NCI-H2227 (cell line): ENCODE measurements at regions not wholly inside any gene's neighbourhood (a gene's known extent, or its start where the extent isn't known, plus 50 kb on each side); places are given as distances from the start of the nearest gene placed in this dataset.

Source experiments
- DNase-seq: peaks from one replicate; lab custom pipeline; 2025; ENCODE audit not compliant: unreplicated experiment; lab: John Stamatoyannopoulos, UW

DNA sequence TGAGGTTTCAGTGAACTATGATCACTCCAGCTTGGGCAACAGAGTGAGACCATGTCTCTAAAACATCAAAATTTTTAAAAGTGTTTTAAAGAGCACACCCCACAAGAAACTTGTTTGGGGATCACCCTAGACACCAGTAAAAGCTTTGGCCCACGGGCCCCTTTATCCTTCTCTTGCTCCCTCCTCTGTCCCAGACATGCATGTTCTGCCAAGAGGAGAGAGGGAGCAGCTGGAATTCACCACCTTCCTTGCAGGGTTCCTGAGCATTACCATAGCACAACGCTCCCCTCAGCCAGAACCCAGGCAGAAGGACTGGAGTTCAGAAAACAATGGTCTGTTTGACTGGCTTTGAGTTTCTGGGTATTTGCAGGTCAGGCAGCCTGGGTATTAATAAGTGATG lies 214.3 kb upstream of the CDH5 start:
- no peak for DNase-seq

DNA sequence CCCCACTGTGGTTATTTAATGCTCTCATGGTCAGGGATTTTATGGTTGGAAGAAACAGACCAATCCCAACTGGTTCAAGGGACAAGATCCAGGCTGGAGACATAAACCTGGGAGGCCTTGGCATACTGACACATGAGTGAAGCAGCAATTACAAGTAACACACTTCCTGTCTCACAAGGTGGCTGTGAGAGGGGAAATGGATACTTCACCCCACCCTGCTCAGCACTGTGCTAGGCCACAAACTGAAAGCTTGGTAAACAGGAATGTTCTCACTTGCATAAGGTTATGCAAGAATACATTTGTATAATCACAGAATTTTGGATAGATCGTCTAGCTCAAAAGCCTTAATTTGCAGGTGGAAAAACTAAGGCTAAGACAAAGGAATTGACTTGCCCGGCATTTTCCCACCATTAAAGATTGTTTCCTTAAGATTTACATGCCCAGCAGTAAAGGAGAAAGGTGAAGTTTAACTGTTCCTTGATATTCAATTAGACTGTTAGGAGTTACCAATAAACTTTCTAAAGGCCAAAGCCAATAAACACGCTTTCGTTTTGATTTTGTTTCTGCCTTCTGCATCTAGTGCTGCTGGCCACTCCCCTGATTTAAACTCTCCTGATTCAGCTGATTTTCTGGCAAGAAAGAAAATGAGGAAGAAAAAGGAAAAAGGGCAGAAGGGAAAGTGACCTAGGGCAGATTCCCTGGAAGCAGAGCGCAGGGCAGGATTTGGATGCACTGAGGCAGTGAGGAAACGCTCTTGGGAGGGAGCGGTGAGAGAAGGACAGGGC lies 215.6 kb upstream of the CDH5 start:
- no peak for DNase-seq

DNA sequence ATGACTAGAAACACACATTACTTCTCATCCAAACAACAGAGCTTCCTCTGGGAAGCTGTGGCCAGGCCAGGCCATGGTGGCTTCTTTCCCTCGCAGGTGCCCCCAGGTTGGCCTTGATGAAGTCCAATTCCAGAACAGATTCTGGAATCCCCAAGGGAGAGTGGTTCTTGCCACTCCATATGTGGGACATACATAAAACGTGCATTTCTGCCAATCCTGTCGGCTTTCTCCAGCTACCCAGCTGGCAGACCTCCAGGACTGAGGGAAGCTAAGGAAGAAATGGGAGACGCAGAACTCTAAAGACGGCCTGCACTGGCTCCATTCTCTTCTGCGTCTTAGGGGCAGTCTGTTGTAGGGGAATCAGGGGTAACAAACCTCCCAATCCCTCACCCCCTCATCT lies 219.2 kb upstream of the CDH5 start:
- no peak for DNase-seq

DNA sequence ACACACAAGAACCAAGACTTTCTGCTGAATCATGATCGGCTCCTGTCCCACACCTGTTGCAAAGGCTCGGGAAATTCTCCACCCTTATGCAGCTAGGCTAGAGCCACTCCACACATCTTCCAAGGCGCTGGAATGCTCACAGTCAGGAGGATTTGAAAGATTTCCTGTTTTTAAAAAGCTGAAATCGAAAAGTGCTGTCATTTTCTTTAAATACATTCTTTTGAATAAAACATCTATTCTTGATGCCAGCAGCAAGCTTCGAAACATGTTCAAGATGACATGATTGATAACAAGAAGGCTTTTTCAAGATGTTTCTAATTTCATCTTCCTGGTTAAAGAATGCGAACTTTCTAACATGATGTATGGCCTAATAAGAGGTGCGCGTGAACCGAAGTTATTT lies 219.7 kb upstream of the CDH5 start:
- no peak for DNase-seq

DNA sequence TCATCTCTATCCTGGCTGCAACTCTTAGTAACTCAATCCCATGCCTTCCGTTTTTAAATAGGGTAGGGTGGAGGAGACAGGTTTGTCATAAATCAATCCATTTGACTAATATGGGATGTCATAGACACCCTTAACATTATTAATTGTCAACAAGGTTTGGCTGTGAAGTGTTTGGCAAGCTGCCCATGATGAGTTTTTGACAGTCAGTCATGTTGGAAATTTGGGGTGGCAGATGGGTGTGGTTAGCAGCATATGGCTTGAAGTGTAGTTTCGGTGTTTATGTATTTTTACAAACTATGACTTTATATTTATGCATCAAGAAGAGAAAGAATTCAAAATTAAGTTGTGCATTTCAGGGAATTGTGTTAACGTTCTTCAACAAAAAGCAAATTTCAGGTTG lies 221.8 kb upstream of the CDH5 start:
- DNase-seq, result no peak

DNA sequence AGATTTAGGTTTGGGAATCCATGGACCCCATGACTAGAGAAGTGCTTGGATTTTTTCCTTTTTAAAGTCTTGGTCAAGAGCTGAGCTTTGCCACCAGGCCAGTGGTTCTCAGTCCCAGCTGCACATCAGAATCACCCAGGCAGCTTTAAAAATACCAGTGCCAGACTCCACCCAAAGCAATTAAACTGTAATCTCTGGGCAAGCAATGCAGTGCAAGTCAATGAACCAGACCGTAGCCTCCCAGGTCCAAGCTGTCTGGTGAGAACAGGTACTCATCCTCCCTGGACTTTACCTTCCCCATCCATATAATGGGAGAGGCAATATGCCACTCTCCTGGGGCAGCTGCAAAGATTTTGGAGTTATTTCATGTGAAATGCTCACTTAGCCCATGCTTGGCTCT lies 223.1 kb upstream of the CDH5 start:
- DNase-seq, result no peak

DNA sequence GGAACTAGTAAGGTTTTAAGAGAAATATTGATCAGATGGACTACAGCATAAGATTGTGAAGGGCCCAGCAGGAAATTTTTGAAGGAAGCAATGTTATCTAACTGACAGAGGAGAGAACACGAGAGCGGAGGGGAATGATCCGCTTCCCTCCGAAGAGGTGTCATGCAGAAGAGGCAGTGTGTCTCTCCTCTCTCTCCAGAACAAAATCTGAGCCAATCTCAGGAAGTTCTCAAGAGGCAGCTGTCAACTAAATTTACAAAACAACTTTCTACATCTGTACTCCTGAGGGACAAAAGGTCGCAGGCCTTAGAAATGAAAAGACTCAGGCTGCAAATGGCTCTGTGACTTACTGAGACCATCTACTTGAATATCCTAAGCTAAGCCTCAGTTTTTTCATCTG lies 224.6 kb upstream of the CDH5 start:
- no peak for DNase-seq

DNA sequence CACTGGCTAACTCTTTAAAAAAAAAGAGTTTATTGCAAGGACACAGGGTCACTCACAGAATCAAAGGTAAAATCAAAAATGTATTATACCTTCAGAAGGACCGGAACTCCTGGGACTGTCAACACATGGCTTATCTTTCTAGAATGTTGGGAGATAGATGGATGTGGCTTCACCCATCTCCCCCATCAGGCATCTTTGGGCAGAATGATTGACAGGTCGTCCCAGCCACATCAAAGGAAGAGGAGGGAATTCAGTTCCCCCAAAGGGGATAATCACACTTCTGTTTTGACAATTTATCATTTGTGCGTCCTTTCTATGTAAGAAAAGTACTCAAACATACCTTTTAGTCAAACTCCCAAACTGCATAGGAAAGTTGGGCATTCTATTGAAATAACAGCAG lies 228.6 kb upstream of the CDH5 start:
- no peak for DNase-seq

DNA sequence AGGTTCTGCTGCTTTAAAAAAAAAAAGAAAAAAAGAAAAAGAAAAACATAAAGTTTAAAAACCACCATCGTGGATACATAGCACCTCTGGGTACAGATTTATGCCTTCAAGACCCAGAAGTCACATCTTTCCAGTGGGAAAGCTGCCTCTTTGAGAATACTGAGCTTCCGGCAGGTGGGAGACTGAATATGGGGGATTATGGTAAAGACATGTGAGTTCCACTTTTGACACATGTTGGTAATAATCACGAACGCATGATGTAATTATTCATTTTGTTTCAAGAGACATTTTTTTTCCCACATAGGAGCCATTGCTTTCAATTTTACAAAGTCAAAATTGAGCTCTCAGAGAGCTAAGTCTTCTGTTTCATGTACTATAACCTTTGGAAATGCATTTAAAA lies 229.7 kb upstream of the CDH5 start:
- DNase-seq, result no peak

DNA sequence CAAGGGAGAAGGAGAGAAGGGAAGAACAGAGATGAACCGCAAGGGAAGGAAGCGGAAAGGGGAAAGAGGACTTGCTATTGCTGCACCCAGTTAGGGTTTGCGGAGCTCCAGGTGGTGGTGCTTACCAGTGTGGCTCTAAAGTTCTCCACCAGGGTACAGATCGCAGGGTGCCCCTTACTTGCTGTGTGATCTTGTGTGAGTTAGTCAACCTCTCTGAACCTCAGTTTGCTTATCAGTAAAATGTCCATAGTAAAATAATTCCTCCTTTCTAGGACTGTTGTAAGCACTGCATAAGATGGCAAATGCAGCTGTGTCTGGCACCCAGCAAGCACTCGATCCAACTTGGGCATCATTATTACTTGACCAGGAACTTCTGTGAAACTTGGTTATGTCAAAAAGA lies 230.7 kb upstream of the CDH5 start:
- no peak for DNase-seq

DNA sequence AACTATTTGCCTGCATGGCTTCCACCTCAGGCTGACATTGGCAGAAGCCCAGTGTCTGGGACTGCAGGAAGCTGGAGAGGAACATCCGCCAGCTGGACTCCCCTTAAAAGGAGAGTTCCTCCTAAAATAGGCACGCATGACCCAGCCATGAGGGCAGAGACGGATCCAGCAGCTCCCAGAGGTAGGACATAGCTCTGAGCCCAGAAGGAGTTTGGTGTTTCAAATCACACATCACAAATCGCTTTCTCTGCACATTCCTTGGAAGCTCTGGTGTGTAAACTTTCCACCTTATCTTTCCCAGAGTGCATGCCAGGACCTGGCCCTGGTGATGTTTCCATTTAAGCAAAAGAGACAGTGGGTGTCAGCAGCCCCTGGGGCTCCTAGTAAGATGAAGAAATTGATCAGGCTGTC lies 231.1 kb upstream of the CDH5 start:
- DNase-seq, result no peak

DNA sequence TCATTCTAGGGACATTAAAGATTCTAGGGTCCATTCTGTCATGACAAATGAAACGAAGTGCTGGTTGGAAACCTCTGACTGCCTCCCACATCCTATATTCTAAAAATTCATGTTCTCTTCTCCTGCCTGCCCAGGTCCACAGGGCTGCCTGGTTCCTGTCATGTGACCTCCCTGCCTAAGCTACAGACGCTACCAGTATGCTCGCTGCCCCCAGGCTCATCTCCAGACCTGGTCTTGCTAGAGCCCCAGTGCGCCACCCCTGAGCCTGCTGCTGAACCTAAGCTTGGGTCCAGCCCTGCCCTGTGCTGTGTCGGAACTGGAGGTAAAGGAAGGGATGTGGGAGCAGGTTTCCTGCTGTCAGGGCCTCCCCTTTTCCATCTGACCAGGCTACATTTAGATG lies 231.6 kb upstream of the CDH5 start:
- no peak for DNase-seq

DNA sequence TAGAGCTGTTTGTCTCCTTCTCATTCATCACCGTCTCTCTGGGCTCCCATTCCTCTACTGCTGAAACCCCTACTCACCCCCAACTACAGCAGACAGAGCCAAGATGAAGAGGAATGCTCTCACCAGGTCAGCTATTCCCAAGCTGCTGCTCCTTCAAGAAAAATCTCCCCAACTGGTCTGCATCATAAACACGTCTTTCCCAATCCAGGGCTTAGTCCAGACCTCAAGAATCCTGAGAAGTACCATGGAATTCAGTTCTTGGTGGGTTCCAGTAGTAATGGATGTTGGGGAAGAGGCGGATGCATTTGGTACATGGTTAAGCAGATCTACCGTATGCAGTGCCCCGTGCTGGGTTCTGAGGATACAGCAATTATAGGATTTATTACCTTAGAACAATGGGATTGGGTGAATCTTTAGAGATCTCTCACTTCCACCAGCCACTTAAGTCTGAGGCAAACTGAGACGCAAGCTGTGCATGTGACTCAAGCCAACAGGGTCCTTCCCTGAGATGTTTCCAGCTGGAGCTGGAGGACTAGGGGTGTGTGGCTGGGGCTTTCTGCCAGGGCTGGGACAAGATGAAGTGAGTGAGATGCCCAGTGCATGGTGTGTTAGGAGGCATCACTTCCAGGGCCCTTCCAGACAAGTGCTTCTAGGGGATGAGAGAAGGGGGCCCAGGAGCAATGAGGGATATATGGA lies 232.7 kb upstream of the CDH5 start:
- no peak for DNase-seq

DNA sequence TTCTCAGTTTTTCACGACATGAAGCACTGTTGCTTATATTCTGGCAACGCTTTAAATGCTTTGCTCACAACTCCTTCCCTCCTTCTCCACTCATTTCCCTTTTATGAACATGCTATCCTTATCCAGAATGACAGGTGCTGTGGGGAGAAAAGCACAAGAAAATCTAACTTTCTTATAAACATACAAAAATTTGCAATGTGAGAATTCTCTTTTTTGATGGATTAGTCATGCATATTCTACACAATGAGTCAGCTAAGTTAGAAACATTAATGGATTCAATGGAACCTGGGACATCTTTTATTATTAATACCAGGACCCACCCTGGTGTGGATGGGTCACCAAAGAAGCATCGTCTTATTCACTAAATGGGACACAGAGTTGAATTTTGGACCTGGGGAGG lies 234.6 kb upstream of the CDH5 start:
- no peak for DNase-seq

DNA sequence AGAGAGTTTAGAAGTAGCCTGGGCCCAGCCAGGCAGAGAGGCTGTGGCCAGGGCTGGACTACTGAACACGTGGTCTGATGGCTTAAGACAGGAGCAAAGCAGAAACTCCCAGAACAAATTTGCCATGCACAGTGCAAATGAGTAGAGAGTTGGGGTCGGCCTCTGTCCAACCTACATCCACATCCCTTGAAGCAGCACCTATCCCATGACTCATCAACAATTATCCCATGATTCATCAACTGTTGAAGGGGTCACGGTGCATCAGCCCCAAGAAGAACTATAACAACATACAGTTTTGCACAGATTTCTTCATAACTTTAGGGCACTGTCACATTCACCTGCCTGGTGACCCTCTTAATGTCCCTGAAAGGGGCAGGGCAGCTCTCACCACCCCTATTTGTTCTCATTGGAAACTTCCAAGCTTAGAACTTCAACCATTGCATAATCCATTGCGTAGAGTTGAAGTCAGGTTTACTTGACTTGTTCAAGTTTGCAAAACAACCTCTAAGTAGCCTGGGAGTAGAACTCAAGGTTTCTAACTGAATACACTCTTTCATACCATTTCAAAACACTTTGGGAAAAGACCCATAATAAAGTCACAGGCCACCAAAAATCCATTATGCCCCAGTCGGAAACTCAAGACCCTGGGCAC lies 235.2 kb upstream of the CDH5 start:
- no peak for DNase-seq

DNA sequence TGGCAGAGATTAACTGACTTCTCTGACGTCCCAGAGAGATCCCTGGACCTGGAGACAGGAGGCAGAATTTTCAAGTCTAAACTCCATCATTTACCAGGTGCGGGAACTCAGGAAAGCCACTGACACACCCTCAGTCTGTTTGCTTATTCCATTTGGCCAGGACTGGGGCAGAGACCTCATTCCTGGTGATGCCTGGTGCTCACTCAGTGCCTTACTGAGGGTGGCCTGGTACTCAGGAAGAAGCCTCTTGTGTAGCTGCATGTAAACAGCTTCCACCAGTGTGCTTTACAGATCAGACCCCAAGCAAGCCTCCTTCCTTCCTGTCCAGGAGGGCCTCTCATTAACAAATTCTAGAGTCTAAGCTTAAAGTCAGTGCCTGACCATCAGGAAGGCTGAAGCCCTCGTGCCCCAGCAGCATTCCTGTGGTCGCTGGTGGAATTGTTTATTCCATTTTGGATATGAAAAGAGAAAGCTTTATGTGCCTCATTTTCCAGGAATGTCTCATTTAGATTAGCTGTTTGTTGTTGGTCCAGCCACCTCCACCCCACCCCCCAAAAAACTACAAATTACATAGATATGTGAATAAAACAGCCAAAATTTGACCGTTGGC lies 236.1 kb upstream of the CDH5 start:
- no peak for DNase-seq

DNA sequence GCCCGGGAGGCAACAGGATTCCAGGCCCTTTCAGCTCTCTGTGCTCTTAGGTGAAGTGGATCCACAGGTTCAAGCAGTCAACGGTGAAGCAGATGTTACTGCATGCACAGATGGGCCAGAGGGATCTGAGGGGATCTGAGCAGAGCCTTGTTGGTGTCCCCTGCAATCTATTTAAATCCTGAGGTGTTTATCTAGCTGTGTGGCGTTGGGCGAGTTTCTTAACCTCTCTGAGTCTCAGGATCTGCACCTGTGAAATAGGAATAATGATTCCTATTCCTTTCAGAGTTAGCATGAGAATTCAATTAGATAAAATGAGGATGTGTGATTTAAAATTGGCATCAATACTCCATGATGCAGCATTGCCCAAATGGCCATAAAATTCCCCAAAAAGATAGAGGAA lies 237.3 kb upstream of the CDH5 start:
- no peak for DNase-seq

DNA sequence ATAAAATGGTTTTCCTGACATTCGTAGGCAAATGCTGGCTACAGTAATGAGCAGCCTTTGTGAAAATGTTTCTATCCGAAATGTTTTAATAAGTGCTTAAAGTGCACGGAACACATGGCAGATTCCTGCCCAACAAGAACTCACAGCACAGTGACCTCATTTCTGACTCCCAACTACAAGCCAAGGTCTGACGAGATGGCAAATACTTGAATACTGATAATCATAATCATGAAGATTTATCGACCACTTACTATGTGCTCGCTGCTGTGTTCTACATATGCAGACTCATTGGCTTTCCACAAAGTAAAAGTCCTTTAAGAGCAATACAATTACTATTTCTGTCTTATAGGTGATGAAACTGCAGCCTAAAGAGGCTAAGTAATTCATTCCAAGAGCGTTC lies 238.1 kb upstream of the CDH5 start:
- no peak for DNase-seq

DNA sequence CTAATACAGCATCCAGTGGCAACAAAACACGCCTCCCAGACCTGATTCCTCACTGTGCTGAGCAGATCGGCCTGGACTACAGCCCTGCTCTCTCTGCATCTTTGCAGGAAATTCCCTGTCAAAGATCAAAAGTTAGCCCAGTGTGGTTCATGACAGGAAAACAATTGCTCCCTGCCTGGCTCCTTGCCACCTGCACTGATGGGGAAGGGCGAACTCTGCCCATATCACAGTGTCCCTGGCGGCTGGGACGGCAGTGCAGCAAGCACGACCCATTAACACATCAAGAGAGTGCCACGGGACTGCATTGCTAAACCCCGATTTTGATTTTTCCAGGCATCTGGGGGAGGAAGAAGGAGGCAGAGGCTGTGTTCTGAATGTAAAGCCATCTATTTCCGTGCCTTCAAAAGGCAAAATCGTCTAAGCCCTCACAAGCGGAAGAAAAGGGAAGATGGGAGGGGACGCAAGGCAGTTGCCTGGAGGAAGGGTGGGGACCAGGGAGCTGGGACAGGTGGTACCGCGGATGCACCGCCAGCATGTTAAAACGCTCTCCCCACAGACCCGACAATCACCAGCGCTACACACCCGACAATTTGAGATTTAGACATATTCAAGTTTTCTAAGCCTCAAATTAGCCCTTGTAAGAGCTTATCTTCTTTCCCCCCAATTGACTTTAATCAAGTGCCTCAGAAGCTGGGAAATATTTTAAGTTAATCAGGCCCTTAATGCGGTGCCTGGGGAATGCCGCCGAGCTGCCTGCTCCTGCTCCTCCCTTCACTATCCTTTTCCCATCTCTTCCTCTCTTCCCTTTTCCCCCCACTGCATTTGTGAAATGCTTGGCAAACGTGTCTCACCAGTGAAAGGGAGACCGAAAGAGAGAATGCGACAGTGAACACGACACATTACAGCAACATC lies 238.8 kb upstream of the CDH5 start:
- DNase-seq, result no peak

DNA sequence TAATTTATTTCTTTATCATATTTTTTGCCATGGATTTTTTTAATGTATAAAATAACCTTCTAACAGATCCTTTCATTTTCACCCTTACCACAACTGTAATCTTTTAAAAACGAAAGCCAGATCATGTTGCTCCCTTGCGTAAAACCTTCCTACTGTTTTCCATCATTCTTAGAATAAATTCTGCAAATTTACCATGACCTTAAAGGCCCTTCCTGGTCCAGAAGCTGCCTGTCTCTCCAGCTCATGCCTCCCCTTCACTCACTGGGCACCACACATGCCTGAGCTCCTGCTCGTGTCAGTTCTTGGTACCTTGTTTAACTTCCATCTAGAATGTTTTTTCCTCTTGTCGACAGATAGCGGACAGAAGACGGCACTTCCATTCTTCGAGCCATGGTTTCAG lies 245.0 kb upstream of the CDH5 start:
- no peak for DNase-seq

DNA sequence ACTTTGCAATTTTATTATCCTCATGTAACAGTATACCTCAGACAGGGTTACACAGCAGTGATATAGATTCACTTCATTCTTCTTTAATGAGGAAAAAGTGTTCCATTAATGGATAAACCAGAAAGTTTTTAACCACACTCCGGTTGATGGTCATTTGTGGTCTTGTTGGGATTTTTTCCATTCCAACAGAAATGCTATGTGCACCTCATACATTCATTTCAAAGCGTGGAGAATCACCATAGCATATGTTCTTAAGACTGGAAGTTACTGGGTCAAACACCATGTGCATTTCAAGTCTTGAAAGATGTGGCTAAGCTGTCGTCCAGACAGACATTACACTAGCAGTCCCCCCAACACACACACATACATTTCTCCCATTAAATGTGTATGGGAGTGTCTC lies 245.8 kb upstream of the CDH5 start:
- DNase-seq, result no peak
